Astrocyte of the spinal cord (primary cell): ENCODE measurements at regions not wholly inside any gene's neighbourhood (a gene's known extent, or its start where the extent isn't known, plus 50 kb on each side); places are given as distances from the start of the nearest gene placed in this dataset.

Experiments used
- DNase-seq: peaks from one replicate; pipeline ENCODE4 v3.0.0; 2011; ENCODE audit warnings: low read depth, low spot score
- H3K4me3 ChIP-seq: 2 replicates; pipeline ENCODE4 v1.5.1; 2011; ENCODE audit warnings: low read depth, mild to moderate bottlenecking, low read length, moderate library complexity
- CTCF ChIP-seq: IDR thresholded peaks from 2 replicates; pipeline ENCODE4 v1.5.1; 2012; ENCODE audit warnings: low read depth, mild to moderate bottlenecking, low read length, inconsistent platforms
- in situ Hi-C: cut with HindIII; loops from 2 replicates; pipeline ENCODE4 v1.10.0; 2017; ENCODE audit warnings: low sequenced_read_pairs

GRCh38 chr1:214108097-214108446, 120.3 kb downstream of the PROX1 start:
- no peak for TF ChIP-seq CTCF
- DNase-seq = no peak
- H3K4me3 ChIP-seq = no peak overlapping the region
- in situ Hi-C loops = no loop called here

GRCh38 chr1:214111796-214112195, 124.0 kb downstream of the PROX1 start:
- no peak overlapping the region for H3K4me3 ChIP-seq
- in situ Hi-C loops = no loop called here
- TF ChIP-seq CTCF = no peak
- DNase-seq = no peak

GRCh38 chr1:214116258-214116657, 128.5 kb downstream of the PROX1 start:
- no peak overlapping the region for H3K4me3 ChIP-seq
- TF ChIP-seq CTCF = no peak
- no peak for DNase-seq
- in situ Hi-C loops = no loop called here

GRCh38 chr1:214117780-214118179, 130.0 kb downstream of the PROX1 start:
- no peak for DNase-seq
- TF ChIP-seq CTCF = no peak
- in situ Hi-C loops = no loop called here
- H3K4me3 ChIP-seq = no peak overlapping the region

GRCh38 chr1:214120191-214120590, 132.4 kb downstream of the PROX1 start:
- no peak for TF ChIP-seq CTCF
- no peak for DNase-seq
- H3K4me3 ChIP-seq = no peak overlapping the region
- in situ Hi-C loops = no loop called here

- in situ Hi-C loops = no loop called here
- DNase-seq = no peak
- H3K4me3 ChIP-seq = no peak overlapping the region
- no peak for TF ChIP-seq CTCF
Measured at GRCh38 chr1:214120951-214121350, 133.2 kb downstream of the PROX1 start.

- in situ Hi-C loops = no loop called here
- no peak overlapping the region for H3K4me3 ChIP-seq
- no peak for TF ChIP-seq CTCF
- no peak for DNase-seq
Measured at GRCh38 chr1:214122110-214122509, 134.3 kb downstream of the PROX1 start.
